Naive thymus-derived CD4-positive, alpha-beta T cell (primary cell): ENCODE measurements at regions not wholly inside any gene's neighbourhood (a gene's known extent, or its start where the extent isn't known, plus 50 kb on each side); places are given as distances from the start of the nearest gene placed in this dataset.

Experiments
- ATAC-seq: fragments of 150-1000 bp; cut with Tn5 transposase; 2 replicates; pipeline ENCODE4 v1.10.0; 2021; ENCODE audit warnings: mild to moderate bottlenecking, moderate library complexity
- CTCF ChIA-PET: fragments of 350-600 bp; sonication (Branson Sonifier 250); formaldehyde crosslinking; loops from one replicate; lab custom pipeline; 2021; ENCODE audit warnings: antibody characterized with exemption; lab: Charles Lee
- POLR2A ChIA-PET: fragments of 350-600 bp; sonication (Branson Sonifier 250); formaldehyde crosslinking; loops from one replicate; lab custom pipeline; 2021; ENCODE audit warnings: antibody characterized with exemption, inconsistent platforms; lab: Charles Lee
- DNase-seq, 9 donors: peaks; one replicate each; pipeline versions ENCODE4 v3.0.0 to v3.0.0-alpha.2; 2020 to 2022; ENCODE audit warnings: mixed read lengths in 1 of 9
- H3K27ac ChIP-seq: one replicate; pipeline ENCODE4 v1.7.0; 2013; ENCODE audit warnings: mild to moderate bottlenecking, low read depth, low read length, moderate library complexity
- H3K27me3 ChIP-seq, 2 donors: one replicate each; pipeline ENCODE4 v1.7.0; 2013; ENCODE audit warnings: low read length in 2 of 2, mild to moderate bottlenecking in 2 of 2, moderate library complexity in 2 of 2; ENCODE audit not compliant: control insufficient read depth in 2 of 2, insufficient read depth in 2 of 2
- H3K36me3 ChIP-seq, 3 experiments: 1 replicate in 2 of 3; 2 replicates in 1 of 3; pipeline ENCODE4 v1.7.0; 2013; ENCODE audit warnings: low read length in 3 of 3, mild to moderate bottlenecking in 3 of 3, moderate library complexity in 1 of 3; ENCODE audit not compliant: insufficient read depth in 3 of 3, control insufficient read depth in 2 of 3
- H3K4me1 ChIP-seq, 2 donors: one replicate each; pipeline ENCODE4 v1.7.0; 2013; ENCODE audit warnings: low read length in 2 of 2, mild to moderate bottlenecking in 2 of 2, moderate library complexity in 1 of 2; ENCODE audit not compliant: control insufficient read depth in 2 of 2, insufficient read depth in 2 of 2
- H3K4me3 ChIP-seq: 2 replicates; pipeline ENCODE4 v1.7.0; 2013; ENCODE audit warnings: mild to moderate bottlenecking, low read length
- H3K9me3 ChIP-seq, 3 experiments: 1 replicate in 2 of 3; 2 replicates in 1 of 3; pipeline ENCODE4 v1.7.0; 2013; ENCODE audit warnings: low read length in 3 of 3; ENCODE audit not compliant: control insufficient read depth in 2 of 3
- H3K27ac Mint-ChIP-seq, 9 donors: one replicate each; pipeline ENCODE4 v1.8.0; 2020 to 2022; ENCODE audit warnings: mixed read lengths in 9 of 9, mild to moderate bottlenecking in 8 of 9, moderate library complexity in 5 of 9, inconsistent platforms in 2 of 9
- H3K27me3 Mint-ChIP-seq, 5 donors: one replicate each; pipeline ENCODE4 v1.8.0; 2021 to 2022; ENCODE audit warnings: mixed read lengths in 5 of 5, mild to moderate bottlenecking in 1 of 5
- H3K36me3 Mint-ChIP-seq, 5 donors: one replicate each; pipeline ENCODE4 v1.8.0; 2020 to 2022; ENCODE audit warnings: mixed read lengths in 5 of 5, mild to moderate bottlenecking in 3 of 5, inconsistent platforms in 1 of 5
- H3K4me1 Mint-ChIP-seq, 7 donors: one replicate each; pipeline ENCODE4 v1.8.0; 2020 to 2022; ENCODE audit warnings: mixed read lengths in 7 of 7, mild to moderate bottlenecking in 3 of 7, inconsistent platforms in 1 of 7
- H3K4me3 Mint-ChIP-seq, 10 donors: one replicate each; pipeline ENCODE4 v1.8.0; 2020 to 2022; ENCODE audit warnings: mild to moderate bottlenecking in 10 of 10, mixed read lengths in 10 of 10, moderate library complexity in 6 of 10, inconsistent platforms in 2 of 10
- H3K9me3 Mint-ChIP-seq, 11 donors: one replicate each; pipeline ENCODE4 v1.8.0; 2020 to 2022; ENCODE audit warnings: mixed read lengths in 11 of 11, mild to moderate bottlenecking in 4 of 11, inconsistent platforms in 1 of 11, moderate library complexity in 1 of 11
- intact Hi-C, 2 donors: fragments of 100-400 bp; cut with micrococcal nuclease; formaldehyde crosslinking; loops; one replicate each; pipeline ENCODE4 v1.15.1; 2023

- DNase-seq = no peak
- Histone ChIP-seq H3K36me3 (no peaks in the 10 kb centered on the region), H3K27me3 (no peaks in the 10 kb centered on the region), H3K4me3 (no peak overlapping the region), H3K4me1 (no peaks in the 10 kb centered on the region), H3K9me3 (peaks cover 0 to 3% (median 0%) of the 10 kb centered on the region in 3 experiments), H3K27ac (no peak overlapping the region)
- intact Hi-C loops = no loop called here
- POLR2A ChIA-PET = no interaction called here
- no peak overlapping the region for H3K4me3 Mint-ChIP-seq
- peaks cover 0 to 21% (median 9%) of the 10 kb centered on the region in 11 donors for H3K9me3 Mint-ChIP-seq
- CTCF ChIA-PET = no interaction called here
- H3K27ac Mint-ChIP-seq = no peak overlapping the region
- no peaks in the 10 kb centered on the region for H3K36me3 Mint-ChIP-seq
- no peaks in the 10 kb centered on the region for H3K27me3 Mint-ChIP-seq
- no peak for ATAC-seq
- no peaks in the 10 kb centered on the region for H3K4me1 Mint-ChIP-seq
Measured at GRCh38 chr6:68158256-68158655, 476.8 kb upstream of the ADGRB3 start.

- Mint-ChIP-seq H3K27me3 (no peaks in the 10 kb centered on the region), H3K4me1 (no peaks in the 10 kb centered on the region), H3K4me3 (no peak overlapping the region), H3K27ac (no peak overlapping the region), H3K36me3 (peaks cover 0 to 3% (median 0%) of the 10 kb centered on the region in 5 donors), H3K9me3 (peaks cover 3 to 38% (median 13%) of the 10 kb centered on the region in 11 donors)
- DNase-seq (no peak), ATAC-seq (no peak)
- Histone ChIP-seq H3K4me3 (no peak overlapping the region), H3K27me3 (no peaks in the 10 kb centered on the region), H3K4me1 (no peaks in the 10 kb centered on the region), H3K36me3 (no peaks in the 10 kb centered on the region), H3K9me3 (no peaks in the 10 kb centered on the region), H3K27ac (no peak overlapping the region)
- ChIA-PET CTCF (no interaction called here), POLR2A (no interaction called here)
- intact Hi-C loops = no loop called here
Measured at GRCh38 chr6:68144667-68145066, 490.4 kb upstream of the ADGRB3 start.

GRCh38 chr6:68141190-68141589 lies 493.9 kb upstream of the ADGRB3 start:
- H3K36me3 Mint-ChIP-seq = peaks cover 0 to 3% (median 0%) of the 10 kb centered on the region in 5 donors
- CTCF ChIA-PET = no interaction called here
- intact Hi-C loops = no loop called here
- H3K36me3 ChIP-seq = no peaks in the 10 kb centered on the region
- peaks cover 3 to 35% (median 12%) of the 10 kb centered on the region in 11 donors for H3K9me3 Mint-ChIP-seq
- H3K4me3 ChIP-seq = no peak overlapping the region
- H3K27me3 Mint-ChIP-seq = no peaks in the 10 kb centered on the region
- no peak overlapping the region for H3K27ac Mint-ChIP-seq
- H3K4me1 ChIP-seq = no peaks in the 10 kb centered on the region
- POLR2A ChIA-PET = no interaction called here
- no peaks in the 10 kb centered on the region for H3K9me3 ChIP-seq
- no peak overlapping the region for H3K4me3 Mint-ChIP-seq
- H3K27me3 ChIP-seq = no peaks in the 10 kb centered on the region
- H3K27ac ChIP-seq = no peak overlapping the region
- ATAC-seq (no peak), DNase-seq (no peak)
- H3K4me1 Mint-ChIP-seq = no peaks in the 10 kb centered on the region

GRCh38 chr6:68139130-68139529 lies 496.0 kb upstream of the ADGRB3 start:
- H3K36me3 ChIP-seq = no peaks in the 10 kb centered on the region
- H3K9me3 ChIP-seq = no peaks in the 10 kb centered on the region
- POLR2A ChIA-PET = no interaction called here
- H3K27me3 ChIP-seq = no peaks in the 10 kb centered on the region
- intact Hi-C loops = no loop called here
- H3K27ac Mint-ChIP-seq = no peak overlapping the region
- peaks cover 0 to 3% (median 0%) of the 10 kb centered on the region in 5 donors for H3K36me3 Mint-ChIP-seq
- no peak overlapping the region for H3K4me3 ChIP-seq
- ATAC-seq = no peak
- no peak overlapping the region for H3K27ac ChIP-seq
- peaks cover 2 to 26% (median 11%) of the 10 kb centered on the region in 11 donors for H3K9me3 Mint-ChIP-seq
- H3K27me3 Mint-ChIP-seq = no peaks in the 10 kb centered on the region
- no peak for DNase-seq
- H3K4me1 Mint-ChIP-seq = no peaks in the 10 kb centered on the region
- CTCF ChIA-PET = no interaction called here
- no peak overlapping the region for H3K4me3 Mint-ChIP-seq
- no peaks in the 10 kb centered on the region for H3K4me1 ChIP-seq

GRCh38 chr6:68134796-68135195 lies 500.3 kb upstream of the ADGRB3 start:
- ATAC-seq (no peak), DNase-seq (no peak)
- ChIA-PET CTCF (no interaction called here), POLR2A (no interaction called here)
- H3K4me3 ChIP-seq = no peak overlapping the region
- no peak overlapping the region for H3K27ac Mint-ChIP-seq
- no peaks in the 10 kb centered on the region for H3K27me3 ChIP-seq
- no peaks in the 10 kb centered on the region for H3K4me1 Mint-ChIP-seq
- no peak overlapping the region for H3K27ac ChIP-seq
- H3K9me3 ChIP-seq = no peaks in the 10 kb centered on the region
- no peaks in the 10 kb centered on the region for H3K4me1 ChIP-seq
- intact Hi-C loops = no loop called here
- no peaks in the 10 kb centered on the region for H3K27me3 Mint-ChIP-seq
- H3K36me3 ChIP-seq = no peaks in the 10 kb centered on the region
- no peaks in the 10 kb centered on the region for H3K36me3 Mint-ChIP-seq
- H3K4me3 Mint-ChIP-seq = no peak overlapping the region
- peaks cover 2 to 16% (median 5%) of the 10 kb centered on the region in 11 donors for H3K9me3 Mint-ChIP-seq

GRCh38 chr6:68128211-68128610 lies 506.9 kb upstream of the ADGRB3 start:
- Histone ChIP-seq H3K27ac (no peak overlapping the region), H3K36me3 (no peaks in the 10 kb centered on the region), H3K4me3 (no peak overlapping the region), H3K4me1 (no peaks in the 10 kb centered on the region), H3K27me3 (no peaks in the 10 kb centered on the region), H3K9me3 (peaks cover 0 to 4% (median 0%) of the 10 kb centered on the region in 3 experiments)
- Mint-ChIP-seq H3K27me3 (no peaks in the 10 kb centered on the region), H3K27ac (no peak overlapping the region), H3K36me3 (no peaks in the 10 kb centered on the region), H3K9me3 (peaks cover 0 to 20% (median 3%) of the 10 kb centered on the region in 11 donors), H3K4me1 (peaks cover 0 to 4% (median 0%) of the 10 kb centered on the region in 7 donors), H3K4me3 (no peak overlapping the region)
- ChIA-PET POLR2A (no interaction called here), CTCF (no interaction called here)
- intact Hi-C loops = no loop called here
- ATAC-seq (no peak), DNase-seq (no peak)

- Mint-ChIP-seq H3K4me1 (peaks cover 0 to 4% (median 0%) of the 10 kb centered on the region in 7 donors), H3K27me3 (no peaks in the 10 kb centered on the region), H3K4me3 (no peak overlapping the region), H3K27ac (no peak overlapping the region), H3K36me3 (peaks cover 0 to 5% (median 0%) of the 10 kb centered on the region in 5 donors), H3K9me3 (peaks cover 5 to 30% (median 10%) of the 10 kb centered on the region in 11 donors)
- Histone ChIP-seq H3K27ac (no peak overlapping the region), H3K4me3 (no peak overlapping the region), H3K9me3 (peaks cover 0 to 4% (median 0%) of the 10 kb centered on the region in 3 experiments), H3K27me3 (no peaks in the 10 kb centered on the region), H3K4me1 (no peaks in the 10 kb centered on the region), H3K36me3 (no peaks in the 10 kb centered on the region)
- POLR2A ChIA-PET = no interaction called here
- CTCF ChIA-PET = no interaction called here
- no peak for ATAC-seq
- no peak for DNase-seq
- intact Hi-C loops = no loop called here
Measured at GRCh38 chr6:68127074-68127473, 508.0 kb upstream of the ADGRB3 start.
